Tibial nerve (tissue), 4 donors: ENCODE measurements at regions not wholly inside any gene's neighbourhood (a gene's known extent, or its start where the extent isn't known, plus 50 kb on each side); places are given as distances from the start of the nearest gene placed in this dataset.
"Not testable (repeated sequence)": the region's sequence is repeated elsewhere in the genome, so short reads cannot be mapped to it uniquely, and the experiment has no call there.

Experiments used
- DNase-seq, 2 donors: peaks; one replicate each; pipeline ENCODE4 v3.0.0-alpha.2; 2019; ENCODE audit warnings: low spot score in 2 of 2
- H3K27ac ChIP-seq, 4 donors: fragments of 200-600 bp; sonication (generic) in 3 of 4; one replicate each; pipeline ENCODE4 v1.5.1; 2017 to 2019; ENCODE audit warnings: mild to moderate bottlenecking in 1 of 4
- H3K27me3 ChIP-seq, 2 donors: fragments of 200-600 bp; sonication (generic) in 1 of 2; one replicate each; pipeline versions ENCODE4 v1.5.1 to v1.6.0; 2017 to 2019
- H3K36me3 ChIP-seq, 3 donors: fragments of 200-600 bp; sonication (generic); one replicate each; pipeline ENCODE4 v1.5.1; 2018 to 2019
- H3K4me1 ChIP-seq, 4 donors: fragments of 200-600 bp; sonication (generic) in 3 of 4; one replicate each; pipeline ENCODE4 v1.5.1; 2017 to 2019
- H3K4me3 ChIP-seq, 4 donors: fragments of 200-600 bp; sonication (generic) in 3 of 4; one replicate each; pipeline ENCODE4 v1.5.1; 2017 to 2019; ENCODE audit warnings: mild to moderate bottlenecking in 1 of 4, moderate library complexity in 1 of 4
- H3K9me3 ChIP-seq, 4 donors: fragments of 200-600 bp; sonication (generic) in 3 of 4; one replicate each; pipeline ENCODE4 v1.5.1; 2017 to 2019
- EP300 ChIP-seq, 2 donors: sonication (generic); formaldehyde crosslinking; IDR thresholded peaks; one replicate each; pipeline ENCODE4 v1.6.1; 2017; ENCODE audit warnings: antibody characterized with exemption in 2 of 2, mild to moderate bottlenecking in 1 of 2
- POLR2A ChIP-seq, 2 donors: fragments of 450-650 bp; IDR thresholded peaks; one replicate each; pipeline ENCODE4 v1.6.1; 2017; ENCODE audit warnings: antibody characterized with exemption in 2 of 2, mild to moderate bottlenecking in 2 of 2, moderate library complexity in 2 of 2
- WGBS, 2 donors: methylation state at CpG; one replicate each; pipeline ENCODE4 v1.1.5; 2018; 5-methylcytosine and 5-hydroxymethylcytosine counted together
- TF ChIP-seq, protein P1 (sequence below), 5 experiments: fragments of 200-600 bp in 3 of 5; fragments of 450-650 bp in 2 of 5; sonication (generic) in 3 of 5; IDR thresholded peaks; one replicate each; pipeline ENCODE4 v1.5.1; 2016 to 2019; ENCODE audit warnings: antibody characterized with exemption in 5 of 5, mild to moderate bottlenecking in 3 of 5, moderate library complexity in 2 of 5

DNA sequence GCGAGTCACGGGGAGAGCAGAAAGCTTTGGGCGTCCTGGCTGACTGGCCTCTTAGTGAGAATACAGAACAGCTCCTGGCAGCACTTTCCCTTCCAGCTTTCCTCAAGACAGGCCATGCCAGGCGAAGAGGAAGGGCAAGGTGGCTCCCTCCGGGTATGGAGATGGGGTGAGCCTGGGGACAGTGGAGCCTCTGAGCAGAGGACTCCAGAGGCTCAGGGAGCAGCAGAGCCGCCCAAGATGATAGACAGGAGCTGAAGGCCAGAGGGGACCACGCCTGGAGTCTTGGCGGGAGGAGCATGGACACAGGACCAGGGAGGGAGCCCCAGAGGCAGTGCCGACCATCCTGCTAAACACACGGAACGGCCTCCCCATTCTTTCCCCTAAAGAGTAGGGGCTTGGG is 229.1 kb downstream of the TM9SF2 start:
- Histone ChIP-seq H3K27me3 (no peaks in the 10 kb centered on the region), H3K27ac (no peak overlapping the region), H3K9me3 (no peaks in the 10 kb centered on the region), H3K4me3 (no peak overlapping the region), H3K4me1 (no peaks in the 10 kb centered on the region), H3K36me3 (no peaks in the 10 kb centered on the region)
- TF ChIP-seq, protein P1, sequence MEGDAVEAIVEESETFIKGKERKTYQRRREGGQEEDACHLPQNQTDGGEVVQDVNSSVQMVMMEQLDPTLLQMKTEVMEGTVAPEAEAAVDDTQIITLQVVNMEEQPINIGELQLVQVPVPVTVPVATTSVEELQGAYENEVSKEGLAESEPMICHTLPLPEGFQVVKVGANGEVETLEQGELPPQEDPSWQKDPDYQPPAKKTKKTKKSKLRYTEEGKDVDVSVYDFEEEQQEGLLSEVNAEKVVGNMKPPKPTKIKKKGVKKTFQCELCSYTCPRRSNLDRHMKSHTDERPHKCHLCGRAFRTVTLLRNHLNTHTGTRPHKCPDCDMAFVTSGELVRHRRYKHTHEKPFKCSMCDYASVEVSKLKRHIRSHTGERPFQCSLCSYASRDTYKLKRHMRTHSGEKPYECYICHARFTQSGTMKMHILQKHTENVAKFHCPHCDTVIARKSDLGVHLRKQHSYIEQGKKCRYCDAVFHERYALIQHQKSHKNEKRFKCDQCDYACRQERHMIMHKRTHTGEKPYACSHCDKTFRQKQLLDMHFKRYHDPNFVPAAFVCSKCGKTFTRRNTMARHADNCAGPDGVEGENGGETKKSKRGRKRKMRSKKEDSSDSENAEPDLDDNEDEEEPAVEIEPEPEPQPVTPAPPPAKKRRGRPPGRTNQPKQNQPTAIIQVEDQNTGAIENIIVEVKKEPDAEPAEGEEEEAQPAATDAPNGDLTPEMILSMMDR (IDR thresholded peaks at IDR 0.05) = no peak
- TF ChIP-seq EP300 (IDR thresholded peaks at IDR 0.05) (no peak), POLR2A (IDR thresholded peaks at IDR 0.05) (no peak)
- no peak for DNase-seq
- 88 to 91% methylated on average over 9 to 11 of the region's 11 CpGs for WGBS, 2 donors

DNA sequence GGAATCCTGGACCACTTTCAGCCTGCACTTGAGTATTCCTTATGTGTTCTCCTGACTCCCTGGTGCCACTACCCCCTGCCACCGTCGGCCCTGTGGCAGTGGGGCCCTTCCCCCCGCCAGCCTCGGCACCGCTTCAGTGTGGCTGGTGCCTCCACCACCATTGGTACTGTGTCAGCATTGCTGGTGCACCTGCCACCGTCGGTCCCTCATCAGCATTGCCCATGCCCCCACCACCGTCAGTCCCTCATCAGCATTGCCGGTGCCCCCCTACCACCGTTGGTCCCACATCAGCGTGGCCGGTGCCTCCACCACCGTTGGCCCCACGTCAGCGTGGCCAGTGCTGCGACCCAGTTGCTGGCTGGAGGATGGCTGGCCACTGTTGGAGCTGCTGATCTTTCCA is 228.5 kb downstream of the TM9SF2 start:
- H3K27me3 ChIP-seq = no peaks in the 10 kb centered on the region
- H3K9me3 ChIP-seq = no peaks in the 10 kb centered on the region
- no peak for DNase-seq
- no peak overlapping the region for H3K4me3 ChIP-seq
- H3K27ac ChIP-seq = no peak overlapping the region
- TF ChIP-seq EP300 (IDR thresholded peaks at IDR 0.05) (no peak), POLR2A (IDR thresholded peaks at IDR 0.05) (no peak)
- TF ChIP-seq, protein P1 (IDR thresholded peaks at IDR 0.05) = no peak
- WGBS, 2 donors = 93 to 95% methylated on average over 16 of the region's 16 CpGs
- H3K36me3 ChIP-seq = no peaks in the 10 kb centered on the region
- H3K4me1 ChIP-seq = no peaks in the 10 kb centered on the region

DNA sequence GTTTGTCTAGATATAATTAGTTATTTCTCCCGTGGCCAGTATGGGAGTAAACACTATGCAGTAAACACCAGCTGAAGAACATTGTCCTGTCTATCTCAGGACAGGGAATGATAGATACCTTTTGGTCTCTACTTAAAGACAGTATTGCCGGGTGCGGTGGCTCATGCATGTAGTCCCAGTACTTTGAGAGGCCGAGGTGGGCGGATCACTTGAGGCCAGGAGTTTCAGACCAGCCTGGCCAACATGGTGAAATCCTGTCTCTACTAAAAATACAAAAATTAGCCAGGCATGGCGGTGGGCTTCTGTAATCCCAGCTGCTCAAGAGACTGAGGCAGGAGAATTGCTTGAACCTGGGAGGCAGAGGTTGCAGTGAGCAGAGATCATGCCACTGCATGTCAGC is 226.4 kb downstream of the TM9SF2 start:
- not testable (repeated sequence) for DNase-seq, H3K4me1 ChIP-seq, H3K36me3 ChIP-seq, H3K9me3 ChIP-seq, H3K4me3 ChIP-seq, H3K27ac ChIP-seq, H3K27me3 ChIP-seq
- 83 to 86% methylated on average over 6 of the region's 6 CpGs for WGBS, 2 donors

DNA sequence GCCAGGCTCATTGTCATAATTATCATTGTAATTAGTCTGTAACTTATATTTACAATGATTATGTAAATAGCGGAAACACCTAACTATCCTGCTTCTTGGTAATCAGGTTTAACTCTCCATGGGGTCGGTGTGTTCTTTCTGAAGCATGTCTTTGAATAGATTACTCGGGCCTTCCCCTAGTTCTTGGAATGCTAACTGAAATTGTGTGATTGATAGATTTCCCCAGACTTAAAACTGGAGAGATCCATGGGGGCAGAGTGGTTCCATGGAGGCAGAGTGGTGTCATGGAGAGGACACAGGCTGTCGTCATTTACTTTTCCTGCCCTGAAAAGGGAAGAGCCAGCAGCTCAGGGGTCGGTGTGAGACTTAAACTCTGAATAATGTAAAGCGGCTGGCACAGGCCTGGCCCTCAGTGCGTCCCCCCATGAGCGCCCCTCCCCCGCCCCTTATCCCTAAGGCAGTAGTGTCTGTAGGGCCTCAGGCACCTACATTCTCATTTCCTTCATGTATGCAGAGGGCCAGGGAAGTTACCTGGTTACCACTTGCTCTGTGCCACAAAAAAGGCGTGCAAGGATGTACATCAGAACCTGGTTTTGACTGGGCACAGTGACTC is 225.1 kb downstream of the TM9SF2 start:
- Histone ChIP-seq H3K4me1 (no peaks in the 10 kb centered on the region), H3K9me3 (no peaks in the 10 kb centered on the region), H3K4me3 (no peak overlapping the region), H3K36me3 (no peaks in the 10 kb centered on the region), H3K27me3 (no peaks in the 10 kb centered on the region), H3K27ac (no peak overlapping the region)
- no peak for DNase-seq
- 70 to 75% methylated on average over 10 of the region's 10 CpGs for WGBS, 2 donors
- TF ChIP-seq, protein P1 (IDR thresholded peaks at IDR 0.05) = no peak
- TF ChIP-seq EP300 (IDR thresholded peaks at IDR 0.05) (no peak), POLR2A (IDR thresholded peaks at IDR 0.05) (no peak)

DNA sequence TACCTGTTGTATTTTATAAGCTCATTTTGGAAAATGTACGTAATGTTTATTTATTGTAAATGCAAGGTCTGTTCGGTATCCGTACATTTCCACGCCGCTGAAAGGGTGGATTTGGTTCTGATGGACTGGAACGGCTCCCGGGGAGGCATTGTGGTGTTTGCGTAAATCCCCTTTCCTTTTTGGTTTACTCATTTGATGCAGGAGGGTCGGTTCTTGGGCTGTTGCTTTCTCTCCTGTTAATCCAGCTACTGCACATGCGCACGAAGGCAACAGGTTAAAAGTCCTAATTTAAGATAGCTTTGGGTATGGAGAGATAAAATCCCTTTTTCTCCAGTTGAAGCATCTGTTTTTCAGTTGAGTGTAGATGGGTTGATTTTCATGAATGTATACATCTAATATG is 224.4 kb downstream of the TM9SF2 start:
- Histone ChIP-seq H3K27me3 (no peaks in the 10 kb centered on the region), H3K4me1 (no peaks in the 10 kb centered on the region), H3K9me3 (no peaks in the 10 kb centered on the region), H3K27ac (no peak overlapping the region), H3K36me3 (no peaks in the 10 kb centered on the region), H3K4me3 (no peak overlapping the region)
- TF ChIP-seq POLR2A (IDR thresholded peaks at IDR 0.05) = no peak
- TF ChIP-seq EP300 (IDR thresholded peaks at IDR 0.05) = no peak
- TF ChIP-seq, protein P1 (IDR thresholded peaks at IDR 0.05) = no peak
- no peak for DNase-seq
- WGBS, 2 donors = 80 to 85% methylated on average over 11 of the region's 11 CpGs
